ENCODE measurements at regions not wholly inside any gene's neighbourhood (a gene's known extent, or its start where the extent isn't known, plus 50 kb on each side); places are given as distances from the start of the nearest gene placed in this dataset.
A peak's percentile ranks its signal among the peaks of the same experiment; 100 is the strongest.

GRCh38 chr10:28938745-28939144, 261.4 kb downstream of the BAMBI start:
- H3K36me3 ChIP-seq (ENCODE audit: control insufficient read depth in 4 of 4, insufficient read depth in 4 of 4, low read length in 3 of 4) = no peaks in the 10 kb centered on the region
- WGBS (ENCODE audit: insufficient coverage) = 100% methylated on average over 1 of the region's 1 CpG
- H3K27ac ChIP-seq (ENCODE audit: insufficient read depth in 1 of 2, low read depth in 1 of 2, low read length in 2 of 2, poor library complexity in 1 of 2, severe bottlenecking in 2 of 2) = no peak overlapping the region
- ChIA-PET POLR2A (no interaction called here), CTCF (interaction anchor here (1.3 kb wide), 1 partner anchor 8 kb away, joined by 3 read pairs; no protein-coding TSS in a partner anchor)
- H3K4me3 ChIP-seq (ENCODE audit: control insufficient read depth in 1 of 7, extremely low read depth in 1 of 7, insufficient read depth in 4 of 7, low read depth in 2 of 7, low read length in 6 of 7) = no peak overlapping the region
- peaks cover 0 to 8% (median 0%) of the 10 kb centered on the region in 5 experiments for H3K27me3 ChIP-seq (replicated peaks in 2 of 5; ENCODE audit: control insufficient read depth in 4 of 5, insufficient read depth in 5 of 5, low read length in 4 of 5)
- H3K4me1 ChIP-seq (ENCODE audit: control extremely low read depth in 1 of 4, control insufficient read depth in 4 of 4, insufficient read depth in 4 of 4, low read length in 3 of 4) = no peaks in the 10 kb centered on the region
- DNase-seq = no peak
- H3K9me3 ChIP-seq (ENCODE audit: control extremely low read depth in 1 of 5, control insufficient read depth in 4 of 5, insufficient read depth in 2 of 5, low read depth in 1 of 5, low read length in 4 of 5) = peaks cover 0 to under 1% (median 0%) of the 10 kb centered on the region in 5 experiments

GRCh38 chr10:28939281-28940157, 262.2 kb downstream of the BAMBI start:
- no peak overlapping the region for H3K4me3 ChIP-seq (ENCODE audit: control insufficient read depth in 1 of 7, extremely low read depth in 1 of 7, insufficient read depth in 4 of 7, low read depth in 2 of 7, low read length in 6 of 7)
- CTCF ChIA-PET = no interaction called here
- peaks cover 0 to 6% (median 0%) of the 10 kb centered on the region in 5 experiments for H3K9me3 ChIP-seq (ENCODE audit: control extremely low read depth in 1 of 5, control insufficient read depth in 4 of 5, insufficient read depth in 2 of 5, low read depth in 1 of 5, low read length in 4 of 5)
- 63% methylated on average over 27 of the region's 29 CpGs for WGBS (ENCODE audit: insufficient coverage)
- POLR2A ChIA-PET = no interaction called here
- H3K36me3 ChIP-seq (ENCODE audit: control insufficient read depth in 4 of 4, insufficient read depth in 4 of 4, low read length in 3 of 4) = no peaks in the 10 kb centered on the region
- no peaks in the 10 kb centered on the region for H3K4me1 ChIP-seq (ENCODE audit: control extremely low read depth in 1 of 4, control insufficient read depth in 4 of 4, insufficient read depth in 4 of 4, low read length in 3 of 4)
- peaks cover 0 to 8% (median 0%) of the 10 kb centered on the region in 5 experiments for H3K27me3 ChIP-seq (replicated peaks in 2 of 5; ENCODE audit: control insufficient read depth in 4 of 5, insufficient read depth in 5 of 5, low read length in 4 of 5)
- no peak overlapping the region for H3K27ac ChIP-seq (ENCODE audit: insufficient read depth in 1 of 2, low read depth in 1 of 2, low read length in 2 of 2, poor library complexity in 1 of 2, severe bottlenecking in 2 of 2)
- peak in 1 of 3 donors; percentile 3 for DNase-seq

GRCh38 chr10:28940158-28940888, 263.0 kb downstream of the BAMBI start:
- POLR2A ChIA-PET = no interaction called here
- CTCF ChIA-PET = no interaction called here

DNA sequence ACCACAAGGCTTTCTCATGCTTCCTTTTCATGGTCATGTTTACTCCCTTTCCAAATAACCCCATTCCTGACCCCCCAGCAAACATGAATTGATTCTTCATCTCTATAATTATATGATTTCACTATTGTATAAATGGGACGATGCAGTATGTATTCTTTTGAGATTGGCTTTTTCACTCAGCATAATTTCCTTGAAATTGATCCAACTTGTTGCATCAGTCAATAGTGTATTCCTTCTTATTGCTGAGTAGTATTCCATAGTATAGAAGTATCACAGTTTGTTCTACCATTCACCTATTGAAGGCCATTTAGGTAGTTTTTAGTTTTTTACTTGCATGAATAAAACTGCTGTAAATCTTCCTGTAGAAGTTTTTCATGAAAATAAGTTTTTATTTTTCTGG, 264.7 kb downstream of the BAMBI start:
- Histone ChIP-seq H3K4me1 (ENCODE audit: control extremely low read depth in 1 of 4, control insufficient read depth in 4 of 4, insufficient read depth in 4 of 4, low read length in 3 of 4) (no peaks in the 10 kb centered on the region), H3K36me3 (ENCODE audit: control insufficient read depth in 4 of 4, insufficient read depth in 4 of 4, low read length in 3 of 4) (no peaks in the 10 kb centered on the region), H3K4me3 (ENCODE audit: control insufficient read depth in 1 of 7, extremely low read depth in 1 of 7, insufficient read depth in 4 of 7, low read depth in 2 of 7, low read length in 6 of 7) (no peak overlapping the region), H3K27ac (ENCODE audit: insufficient read depth in 1 of 2, low read depth in 1 of 2, low read length in 2 of 2, poor library complexity in 1 of 2, severe bottlenecking in 2 of 2) (no peak overlapping the region), H3K27me3 (replicated peaks in 2 of 5; ENCODE audit: control insufficient read depth in 4 of 5, insufficient read depth in 5 of 5, low read length in 4 of 5) (peaks cover 0 to 5% (median 0%) of the 10 kb centered on the region in 5 experiments), H3K9me3 (ENCODE audit: control extremely low read depth in 1 of 5, control insufficient read depth in 4 of 5, insufficient read depth in 2 of 5, low read depth in 1 of 5, low read length in 4 of 5) (peaks cover 0 to 15% (median 0%) of the 10 kb centered on the region in 5 experiments)
- CTCF ChIA-PET = no interaction called here
- POLR2A ChIA-PET = no interaction called here
- no CpG with 5 or more reads among the region's 1 CpG for WGBS (ENCODE audit: insufficient coverage)
- DNase-seq = no peak

More at GRCh38 chr10:28940158-28940888, 263.0 kb downstream of the BAMBI start:
- 100% methylated on average over 2 of the region's 8 CpGs for WGBS (ENCODE audit: insufficient coverage)
- no peak for DNase-seq
- H3K27ac ChIP-seq (ENCODE audit: insufficient read depth in 1 of 2, low read depth in 1 of 2, low read length in 2 of 2, poor library complexity in 1 of 2, severe bottlenecking in 2 of 2) = no peak overlapping the region
- H3K4me3 ChIP-seq (ENCODE audit: control insufficient read depth in 1 of 7, extremely low read depth in 1 of 7, insufficient read depth in 4 of 7, low read depth in 2 of 7, low read length in 6 of 7) = no peak overlapping the region
- peaks cover 0 to 13% (median 0%) of the 10 kb centered on the region in 5 experiments for H3K9me3 ChIP-seq (ENCODE audit: control extremely low read depth in 1 of 5, control insufficient read depth in 4 of 5, insufficient read depth in 2 of 5, low read depth in 1 of 5, low read length in 4 of 5)
- peaks cover 0 to 8% (median 0%) of the 10 kb centered on the region in 5 experiments for H3K27me3 ChIP-seq (replicated peaks in 2 of 5; ENCODE audit: control insufficient read depth in 4 of 5, insufficient read depth in 5 of 5, low read length in 4 of 5)
- no peaks in the 10 kb centered on the region for H3K4me1 ChIP-seq (ENCODE audit: control extremely low read depth in 1 of 4, control insufficient read depth in 4 of 4, insufficient read depth in 4 of 4, low read length in 3 of 4)
- H3K36me3 ChIP-seq (ENCODE audit: control insufficient read depth in 4 of 4, insufficient read depth in 4 of 4, low read length in 3 of 4) = no peaks in the 10 kb centered on the region

DNA sequence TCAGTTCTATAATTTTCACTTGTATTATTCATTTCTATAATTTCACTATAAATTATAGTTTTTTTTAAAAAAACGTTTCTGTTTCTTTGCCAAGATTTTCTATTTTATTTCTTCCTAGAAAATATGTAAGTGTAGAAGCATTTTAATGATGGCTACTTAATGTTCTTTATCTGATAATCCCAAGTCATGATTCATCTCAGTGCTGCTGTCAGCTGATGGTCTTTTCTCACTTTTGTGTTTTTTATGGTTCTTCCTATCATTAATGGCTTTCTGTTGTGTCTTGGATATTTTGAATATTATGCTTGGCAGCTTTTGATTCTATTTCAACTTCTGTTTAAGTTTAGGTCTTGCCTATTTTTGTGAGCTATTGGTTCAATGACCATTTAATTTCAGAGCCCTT, 268.6 kb downstream of the BAMBI start:
- no peak overlapping the region for H3K4me3 ChIP-seq (ENCODE audit: control insufficient read depth in 1 of 7, extremely low read depth in 1 of 7, insufficient read depth in 4 of 7, low read depth in 2 of 7, low read length in 6 of 7)
- H3K27ac ChIP-seq (ENCODE audit: insufficient read depth in 1 of 2, low read depth in 1 of 2, low read length in 2 of 2, poor library complexity in 1 of 2, severe bottlenecking in 2 of 2) = no peak overlapping the region
- H3K27me3 ChIP-seq (replicated peaks in 2 of 5; ENCODE audit: control insufficient read depth in 4 of 5, insufficient read depth in 5 of 5, low read length in 4 of 5) = peaks cover 0 to 3% (median 0%) of the 10 kb centered on the region in 5 experiments
- no peaks in the 10 kb centered on the region for H3K36me3 ChIP-seq (ENCODE audit: control insufficient read depth in 4 of 4, insufficient read depth in 4 of 4, low read length in 3 of 4)
- CTCF ChIA-PET = no interaction called here
- peaks cover 0 to 15% (median 0%) of the 10 kb centered on the region in 5 experiments for H3K9me3 ChIP-seq (ENCODE audit: control extremely low read depth in 1 of 5, control insufficient read depth in 4 of 5, insufficient read depth in 2 of 5, low read depth in 1 of 5, low read length in 4 of 5)
- POLR2A ChIA-PET = no interaction called here
- no peak for DNase-seq
- no peaks in the 10 kb centered on the region for H3K4me1 ChIP-seq (ENCODE audit: control extremely low read depth in 1 of 4, control insufficient read depth in 4 of 4, insufficient read depth in 4 of 4, low read length in 3 of 4)
- no CpG with 5 or more reads among the region's 1 CpG for WGBS (ENCODE audit: insufficient coverage)

- no peaks in the 10 kb centered on the region for H3K36me3 ChIP-seq (ENCODE audit: control insufficient read depth in 4 of 4, insufficient read depth in 4 of 4, low read length in 3 of 4)
- peaks cover 0 to 15% (median 0%) of the 10 kb centered on the region in 5 experiments for H3K9me3 ChIP-seq (ENCODE audit: control extremely low read depth in 1 of 5, control insufficient read depth in 4 of 5, insufficient read depth in 2 of 5, low read depth in 1 of 5, low read length in 4 of 5)
- POLR2A ChIA-PET = no interaction called here
- 100% methylated on average over 1 of the region's 2 CpGs for WGBS (ENCODE audit: insufficient coverage)
- H3K4me3 ChIP-seq (ENCODE audit: control insufficient read depth in 1 of 7, extremely low read depth in 1 of 7, insufficient read depth in 4 of 7, low read depth in 2 of 7, low read length in 6 of 7) = no peak overlapping the region
- no peaks in the 10 kb centered on the region for H3K4me1 ChIP-seq (ENCODE audit: control extremely low read depth in 1 of 4, control insufficient read depth in 4 of 4, insufficient read depth in 4 of 4, low read length in 3 of 4)
- no peak overlapping the region for H3K27ac ChIP-seq (ENCODE audit: insufficient read depth in 1 of 2, low read depth in 1 of 2, low read length in 2 of 2, poor library complexity in 1 of 2, severe bottlenecking in 2 of 2)
- H3K27me3 ChIP-seq (replicated peaks in 2 of 5; ENCODE audit: control insufficient read depth in 4 of 5, insufficient read depth in 5 of 5, low read length in 4 of 5) = peaks cover 0 to 3% (median 0%) of the 10 kb centered on the region in 5 experiments
- CTCF ChIA-PET = interaction anchor here (1.2 kb wide), 1 partner anchor 8 kb away, joined by 3 read pairs; no protein-coding TSS in a partner anchor
- DNase-seq = no peak
Observed at GRCh38 chr10:28946479-28946878, 269.2 kb downstream of the BAMBI start.
